EL (cell line): ENCODE measurements at regions not wholly inside any gene's neighbourhood (a gene's known extent, or its start where the extent isn't known, plus 50 kb on each side); places are given as distances from the start of the nearest gene placed in this dataset.

Experiments used
- DNase-seq: peaks from one replicate; pipeline ENCODE4 v3.0.0-alpha.2; 2016

DNA sequence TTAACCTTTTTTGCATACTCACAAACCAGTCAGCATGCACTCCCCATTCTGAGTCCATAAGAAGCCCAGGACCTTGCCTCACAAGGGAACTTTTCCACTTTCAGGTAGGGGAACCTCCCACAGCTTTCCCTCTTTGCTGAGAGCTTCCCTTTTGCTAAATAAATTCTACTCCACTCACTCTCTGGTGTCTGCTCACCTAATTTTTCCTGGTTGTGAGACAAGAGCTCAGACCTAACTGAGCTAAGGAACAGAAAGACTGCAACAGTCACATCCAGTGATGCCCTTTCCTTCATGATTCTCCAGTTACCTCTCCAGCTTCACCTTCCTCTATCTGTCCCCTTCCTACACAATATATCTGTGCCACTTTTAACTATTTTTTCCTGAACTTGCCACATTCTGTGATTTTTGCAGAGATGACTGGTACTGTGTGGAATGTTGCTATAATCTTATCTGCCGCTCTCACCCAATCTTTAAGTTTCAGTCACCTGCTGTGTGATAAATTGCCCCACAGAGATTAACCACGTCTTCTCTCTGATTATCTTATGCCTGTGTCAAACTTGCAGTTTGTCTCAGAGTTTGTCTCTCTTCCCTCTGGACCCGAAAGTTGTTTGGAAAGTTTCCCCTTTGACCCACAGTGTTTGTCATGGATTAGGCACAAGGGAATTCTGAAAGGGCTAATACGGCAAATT is 737.1 kb upstream of the FLRT2 start:
- DNase-seq: no peak

DNA sequence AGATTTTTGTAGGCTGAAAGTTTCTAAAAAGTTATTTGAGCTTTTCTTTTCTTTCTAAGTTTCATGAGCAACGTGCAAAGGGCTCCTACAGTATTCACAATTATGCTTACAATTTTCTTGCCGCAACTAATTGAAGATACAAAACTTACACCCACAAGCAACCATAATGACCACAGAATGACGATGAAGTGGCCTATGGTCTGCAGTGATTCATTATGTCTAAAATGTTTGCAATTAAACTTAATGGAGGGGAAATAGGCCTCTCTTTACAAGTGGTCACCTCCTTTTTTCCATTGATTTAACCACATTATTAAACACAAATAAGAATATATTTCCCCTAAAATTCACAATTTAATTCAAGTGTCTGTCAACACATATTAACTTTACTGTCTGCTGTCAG is 732.6 kb upstream of the FLRT2 start:
- no peak for DNase-seq

GRCh38 chr14:84804468-84804867 is 725.5 kb upstream of the FLRT2 start:
- DNase-seq: no peak

- no peak for DNase-seq
Measured at GRCh38 chr14:84804895-84805294, 725.0 kb upstream of the FLRT2 start.

GRCh38 chr14:84806181-84806580 is 723.8 kb upstream of the FLRT2 start:
- DNase-seq: no peak

DNA sequence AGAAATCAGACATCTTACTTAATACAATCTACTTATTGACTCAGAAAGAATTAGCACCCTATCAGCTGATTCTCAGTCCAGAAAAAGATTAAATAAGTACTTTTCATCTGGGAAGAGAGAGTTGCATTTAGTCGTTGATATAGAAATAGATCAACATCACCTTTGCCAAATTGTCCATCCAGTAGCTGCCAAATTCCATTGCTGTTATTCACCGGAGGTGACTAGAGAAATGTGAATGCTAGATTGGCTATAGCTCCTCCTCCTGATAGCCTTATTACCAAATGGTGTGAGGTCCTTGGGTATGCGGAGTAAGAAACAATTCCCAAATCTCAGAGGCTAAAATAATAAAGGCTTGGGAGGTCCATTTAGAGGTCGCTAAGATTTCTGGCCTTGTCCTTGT is 723.3 kb upstream of the FLRT2 start:
- no peak for DNase-seq

DNA sequence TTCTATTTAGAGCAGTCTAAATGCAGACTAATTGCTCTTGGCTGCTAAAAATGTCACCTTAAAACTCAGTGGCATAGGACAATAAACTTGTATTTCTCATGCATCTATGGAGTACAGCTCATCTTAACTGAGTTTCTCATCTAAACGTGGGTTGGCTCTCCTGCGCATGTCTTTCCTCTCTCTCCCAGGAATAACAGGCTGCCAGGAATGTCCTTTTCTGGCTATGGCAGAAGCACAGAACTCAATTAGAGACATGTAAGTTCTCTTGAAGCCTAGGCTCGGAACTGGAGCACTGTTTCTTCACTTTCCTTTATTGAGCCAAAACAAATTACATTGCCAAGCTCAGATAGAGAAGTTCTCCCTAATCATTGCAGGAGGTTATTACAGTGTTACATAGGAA is 722.3 kb upstream of the FLRT2 start:
- no peak for DNase-seq

GRCh38 chr14:84809158-84809557 is 720.8 kb upstream of the FLRT2 start:
- DNase-seq: no peak

DNA sequence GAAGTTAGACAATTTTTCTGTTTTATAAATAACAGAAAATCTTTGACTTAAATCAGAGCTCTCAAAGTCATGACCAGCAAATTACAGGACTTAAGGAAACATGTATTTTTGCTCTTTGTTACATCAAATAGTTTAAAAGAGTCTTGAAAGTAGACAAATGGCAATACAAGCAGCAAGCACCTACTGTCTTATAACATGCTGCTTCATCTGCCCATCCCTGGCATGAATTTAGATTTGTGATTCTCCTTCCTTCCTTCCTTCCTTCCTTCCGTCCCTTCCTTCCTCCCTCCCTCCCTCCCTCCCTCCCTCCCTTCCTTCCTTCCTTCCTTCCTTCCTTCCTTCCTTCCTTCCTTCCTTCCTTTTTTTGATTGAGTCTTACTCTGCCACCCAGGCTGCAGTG is 715.6 kb upstream of the FLRT2 start:
- DNase-seq: no peak

DNA sequence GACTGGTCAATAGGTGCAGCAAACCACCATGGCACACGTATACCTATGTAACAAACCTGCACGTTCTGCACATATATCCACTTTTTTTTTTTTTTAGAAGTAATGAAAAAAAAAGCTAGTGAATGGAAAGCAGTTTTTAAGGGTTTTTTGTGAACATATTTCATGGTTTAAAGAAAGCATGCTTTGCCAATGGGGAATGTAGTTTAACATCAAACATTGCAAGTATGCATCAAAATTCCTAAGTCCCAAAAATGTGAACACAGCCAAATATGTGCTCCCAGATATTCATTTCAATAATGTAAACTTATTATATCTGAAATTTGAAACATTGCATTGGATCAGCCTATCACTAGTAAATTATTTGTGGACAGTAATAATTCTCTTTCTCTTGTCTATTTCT is 710.4 kb upstream of the FLRT2 start:
- DNase-seq: no peak

DNA sequence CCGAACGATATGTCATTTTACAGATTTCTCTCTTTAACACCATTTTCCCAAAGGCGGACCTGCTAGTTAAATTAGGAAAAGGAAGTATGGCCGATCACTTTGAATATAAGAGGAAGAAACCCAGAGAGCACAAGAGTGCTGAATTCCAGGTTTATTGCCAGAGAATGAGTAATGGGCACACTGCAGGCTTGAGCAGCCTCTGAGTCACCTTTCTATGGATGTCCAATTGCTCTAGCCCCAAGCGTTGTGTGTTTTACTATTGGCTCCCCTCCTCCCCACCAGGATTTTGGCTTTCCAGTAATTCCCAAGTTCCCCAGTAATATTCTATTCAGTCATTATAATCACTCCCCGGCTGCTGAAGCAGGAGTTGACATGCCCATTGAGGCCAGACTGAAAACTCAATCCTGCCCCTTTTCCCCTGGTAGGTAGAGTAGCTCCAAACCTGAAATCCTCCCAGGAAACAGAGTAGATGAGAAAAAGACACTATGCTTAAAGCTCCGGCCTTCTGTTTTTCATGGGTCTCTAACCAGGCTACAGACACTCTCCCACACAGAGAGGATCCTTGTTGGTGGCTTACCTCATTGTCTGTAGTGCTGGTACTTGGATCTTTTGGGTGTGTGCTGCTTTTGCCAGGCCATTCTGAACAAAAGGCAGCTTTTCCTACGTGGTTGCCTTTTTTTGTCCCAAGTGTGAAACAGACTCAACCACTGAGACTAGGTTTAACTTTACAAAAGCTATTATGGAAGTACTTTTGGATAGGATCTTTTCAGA is 704.3 kb upstream of the FLRT2 start:
- DNase-seq: peak; percentile 32

DNA sequence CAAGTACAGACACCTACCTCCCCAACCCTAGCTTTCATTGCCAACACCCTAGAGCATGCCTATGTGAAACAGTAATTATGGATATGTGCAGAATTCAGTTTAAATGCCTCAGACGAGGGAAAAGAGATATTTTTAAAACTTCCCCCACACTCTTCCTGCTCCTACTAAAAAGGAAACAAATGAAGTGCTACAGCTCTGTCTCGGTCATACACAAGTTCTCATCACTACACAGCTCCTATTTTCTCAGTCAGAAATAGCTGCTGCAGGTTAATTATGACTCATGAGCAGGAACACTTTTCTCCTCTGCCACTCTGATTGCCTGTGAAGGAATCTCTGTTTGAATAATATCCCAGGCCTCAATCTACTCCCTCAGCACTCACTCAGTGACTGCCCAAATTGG is 703.6 kb upstream of the FLRT2 start:
- DNase-seq: no peak

DNA sequence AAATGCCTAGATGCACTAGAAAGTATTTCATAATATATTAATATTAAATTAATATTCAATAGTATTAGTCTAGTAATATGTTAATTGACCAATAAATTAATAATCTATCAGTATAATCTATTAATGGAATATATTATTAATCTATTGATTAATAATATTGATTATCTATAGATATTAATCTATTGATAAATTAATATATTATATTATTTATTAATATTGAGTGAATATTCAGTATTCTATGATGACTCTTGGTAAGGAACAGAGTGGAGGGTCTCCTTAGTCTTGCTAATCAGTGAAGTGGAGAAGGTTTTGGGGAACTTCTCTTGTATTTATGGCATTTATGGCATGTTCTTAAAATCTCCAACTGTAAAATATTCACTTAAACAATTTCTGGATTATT is 679.3 kb upstream of the FLRT2 start:
- no peak for DNase-seq

- DNase-seq: no peak
Measured at GRCh38 chr14:84856751-84857534, 673.0 kb upstream of the FLRT2 start.

- DNase-seq: no peak
Measured at GRCh38 chr14:84857571-84857970, 672.4 kb upstream of the FLRT2 start.

DNA sequence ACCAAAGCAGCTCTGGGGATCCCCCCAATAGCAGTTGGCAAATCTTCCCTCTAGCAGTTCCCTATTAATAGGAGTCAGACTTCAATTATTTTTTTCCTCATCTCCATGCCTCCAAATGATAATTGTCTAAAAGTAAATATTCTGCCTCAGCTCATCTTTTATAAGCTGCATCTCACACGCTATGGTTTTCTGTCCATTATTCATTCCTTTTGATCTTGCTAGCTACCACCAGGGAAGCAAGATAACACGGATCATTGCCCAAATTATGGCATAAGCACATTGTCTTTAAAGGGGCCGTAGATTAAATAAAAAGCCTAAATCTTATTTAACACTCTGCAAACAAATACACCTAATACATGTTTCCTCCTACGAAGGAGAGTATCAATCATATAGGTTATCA is 670.8 kb upstream of the FLRT2 start:
- no peak for DNase-seq

DNA sequence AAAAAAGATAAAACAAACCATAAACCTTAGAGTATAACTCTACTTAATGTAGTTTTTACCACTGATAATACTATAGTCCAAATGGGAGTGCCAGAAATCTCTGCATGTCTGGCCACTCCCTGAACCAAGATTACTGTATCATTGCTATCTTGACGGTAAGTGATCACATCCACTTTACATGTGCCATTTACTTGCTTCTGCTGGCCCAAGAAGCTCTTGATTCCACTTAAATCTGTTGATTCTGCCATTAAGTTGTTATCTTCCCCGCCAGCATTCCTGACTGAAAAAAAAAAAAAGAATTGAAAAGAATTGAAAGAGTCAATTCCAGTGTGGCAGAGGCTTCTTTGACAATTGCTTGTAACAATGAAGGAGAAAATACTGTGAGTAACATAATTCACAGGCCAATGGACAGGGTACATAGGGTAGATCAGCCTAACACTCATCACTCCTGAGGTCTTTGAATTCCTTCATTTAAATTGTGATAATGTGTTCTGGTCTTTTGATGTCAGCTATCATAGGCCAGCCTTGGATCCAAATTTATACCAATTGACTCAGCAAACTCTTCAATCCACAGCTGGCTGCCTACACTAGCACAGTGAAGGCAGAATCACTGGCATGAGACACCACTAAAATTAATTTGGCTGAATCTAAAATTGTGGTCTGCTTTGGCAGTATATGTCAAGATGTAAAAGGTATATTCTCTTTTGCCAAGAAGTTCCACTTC is 665.2 kb upstream of the FLRT2 start:
- DNase-seq: no peak

GRCh38 chr14:84871734-84872133 is 658.2 kb upstream of the FLRT2 start:
- no peak for DNase-seq

DNA sequence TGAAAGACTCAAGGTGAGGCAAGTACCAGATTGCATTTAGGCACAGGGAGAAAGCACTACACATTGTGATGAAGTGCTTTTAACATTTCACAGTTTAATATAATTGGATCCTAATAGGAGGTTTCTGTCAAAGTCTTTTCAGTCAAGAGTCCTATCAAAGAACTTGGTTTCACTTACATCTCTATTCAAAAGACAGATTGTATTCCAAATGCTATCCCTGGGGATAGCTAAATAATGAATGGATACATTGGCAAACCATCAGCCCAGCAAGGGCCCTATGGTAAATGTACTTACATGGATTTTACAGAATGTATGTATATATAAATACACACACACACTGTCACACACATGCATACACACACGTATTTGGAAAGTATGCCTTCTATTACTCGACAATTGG is 655.5 kb upstream of the FLRT2 start:
- no peak for DNase-seq

GRCh38 chr14:84877061-84877460 is 652.9 kb upstream of the FLRT2 start:
- DNase-seq: no peak

DNA sequence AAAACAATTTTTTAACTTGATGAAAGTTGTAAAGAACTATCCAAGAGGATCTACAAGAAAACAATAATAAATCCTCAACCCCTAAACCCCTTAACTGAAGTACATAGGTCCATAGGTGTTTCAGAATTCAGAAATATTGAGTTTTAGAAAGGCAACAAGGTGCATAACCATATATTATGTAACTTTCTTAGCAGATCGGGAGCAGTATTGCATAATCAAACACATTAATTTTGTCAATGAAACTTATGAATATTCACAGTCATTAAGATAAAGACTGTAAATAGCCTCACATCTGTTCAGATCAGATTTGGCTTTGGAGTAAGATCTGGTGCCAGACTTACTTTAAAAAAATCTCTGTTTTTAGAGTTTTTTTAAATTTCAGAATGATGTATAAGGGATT is 647.1 kb upstream of the FLRT2 start:
- no peak for DNase-seq

GRCh38 chr14:84885061-84885460 is 644.9 kb upstream of the FLRT2 start:
- DNase-seq: no peak

- no peak for DNase-seq
Measured at GRCh38 chr14:84891404-84891803, 638.5 kb upstream of the FLRT2 start.
